WTC11 (cell line): ENCODE measurements at regions not wholly inside any gene's neighbourhood (a gene's known extent, or its start where the extent isn't known, plus 50 kb on each side); places are given as distances from the start of the nearest gene placed in this dataset.

Source experiments
- ATAC-seq: fragments of 200-7000 bp; cut with Tn5 transposase; 2 replicates; pipeline ENCODE4 v1.10.0; 2021; ENCODE audit warnings: mild to moderate bottlenecking, moderate library complexity
- CTCF ChIA-PET: fragments of 300-600 bp; sonication (Branson Sonifier 250); formaldehyde crosslinking; loops from one replicate; lab custom pipeline; 2021; ENCODE audit warnings: antibody characterized with exemption; lab: Charles Lee
- POLR2A ChIA-PET: fragments of 350-600 bp; sonication (Branson Sonifier 250); formaldehyde crosslinking; loops from one replicate; lab custom pipeline; 2021; ENCODE audit warnings: antibody characterized with exemption; lab: Charles Lee
- DNase-seq: peaks from one replicate; pipeline ENCODE4 v3.0.0; 2021; ENCODE audit warnings: low spot score
- H3K27ac Mint-ChIP-seq: 2 replicates; pipeline ENCODE4 v1.8.0; 2021; ENCODE audit warnings: mixed read lengths
- H3K27me3 Mint-ChIP-seq: 2 replicates; pipeline ENCODE4 v1.8.0; 2021; ENCODE audit warnings: low read depth, mild to moderate bottlenecking, moderate library complexity, mixed read lengths
- H3K36me3 Mint-ChIP-seq: 2 replicates; pipeline ENCODE4 v1.8.0; 2021; ENCODE audit warnings: mixed read lengths
- H3K4me1 Mint-ChIP-seq: 2 replicates; pipeline ENCODE4 v1.8.0; 2022; ENCODE audit warnings: mixed read lengths
- H3K4me3 Mint-ChIP-seq: 2 replicates; pipeline ENCODE4 v1.8.0; 2021; ENCODE audit warnings: mild to moderate bottlenecking, moderate library complexity, mixed read lengths
- H3K9me3 Mint-ChIP-seq: 2 replicates; pipeline ENCODE4 v1.8.0; 2021; ENCODE audit warnings: mixed read lengths
- ATF1 ChIP-seq: sonication (generic); formaldehyde crosslinking; IDR thresholded peaks from 2 replicates; pipeline ENCODE4 v1.8.1; 2023; ENCODE audit warnings: mild to moderate bottlenecking, moderate library complexity, missing genetic modification reagents
- ATF3 ChIP-seq: sonication (generic); formaldehyde crosslinking; conservative IDR thresholded peaks from 2 replicates; pipeline ENCODE4 v1.8.1; 2022; ENCODE audit warnings: mild to moderate bottlenecking, missing genetic modification reagents
- CREB1 ChIP-seq: sonication (generic); formaldehyde crosslinking; IDR thresholded peaks from 2 replicates; pipeline ENCODE4 v1.8.0; 2023; ENCODE audit warnings: mild to moderate bottlenecking, missing genetic modification reagents
- E2F4 ChIP-seq: sonication (generic); formaldehyde crosslinking; IDR thresholded peaks from 2 replicates; pipeline ENCODE4 v1.8.1; 2022; ENCODE audit warnings: low read depth, mild to moderate bottlenecking, moderate library complexity, missing genetic modification reagents, borderline replicate concordance
- ESRRA ChIP-seq: sonication (generic); formaldehyde crosslinking; IDR thresholded peaks from 2 replicates; pipeline ENCODE4 v1.8.1; 2022; ENCODE audit warnings: mild to moderate bottlenecking, missing genetic modification reagents, borderline replicate concordance
- FOXK1 ChIP-seq: sonication (generic); formaldehyde crosslinking; IDR thresholded peaks from 2 replicates; pipeline ENCODE4 v1.8.0; 2022; ENCODE audit warnings: mild to moderate bottlenecking, moderate library complexity, missing genetic modification reagents
- GABPB1 ChIP-seq: sonication (generic); formaldehyde crosslinking; IDR thresholded peaks from 2 replicates; pipeline ENCODE4 v1.8.1; 2023; ENCODE audit warnings: mild to moderate bottlenecking, missing genetic modification reagents
- GTF2I ChIP-seq: fragments of 250-450 bp; sonication (Bioruptor Pico); conservative IDR thresholded peaks from 2 replicates; pipeline ENCODE4 v1.4.0; 2021; ENCODE audit warnings: mild to moderate bottlenecking
- IRF2 ChIP-seq: sonication (generic); formaldehyde crosslinking; IDR thresholded peaks from 2 replicates; pipeline ENCODE4 v1.8.0; 2022; ENCODE audit warnings: low read depth, missing genetic modification reagents, borderline replicate concordance
- JAZF1 ChIP-seq: fragments of 250-450 bp; sonication (Bioruptor Pico); IDR thresholded peaks from 2 replicates; pipeline ENCODE4 v1.9.0; 2021; ENCODE audit warnings: moderate library complexity, mild to moderate bottlenecking, inconsistent platforms
- MXD4 ChIP-seq: fragments of 250-450 bp; sonication (Bioruptor Pico); IDR thresholded peaks from 2 replicates; pipeline ENCODE4 v1.8.0; 2021; ENCODE audit warnings: mild to moderate bottlenecking, moderate library complexity, borderline replicate concordance
- NFATC4 ChIP-seq: fragments of 250-450 bp; sonication (Bioruptor Pico); IDR thresholded peaks from 2 replicates; pipeline ENCODE4 v1.9.0; 2021; ENCODE audit warnings: mild to moderate bottlenecking
- NFE2L1 ChIP-seq: sonication (generic); formaldehyde crosslinking; IDR thresholded peaks from 2 replicates; pipeline ENCODE4 v1.8.1; 2023; ENCODE audit warnings: missing genetic modification reagents
- NFYB ChIP-seq: sonication (generic); formaldehyde crosslinking; conservative IDR thresholded peaks from 2 replicates; pipeline ENCODE4 v1.8.0; 2022; ENCODE audit warnings: low read depth, missing genetic modification reagents
- NR2C2 ChIP-seq: sonication (generic); formaldehyde crosslinking; IDR thresholded peaks from 2 replicates; pipeline ENCODE4 v1.8.0; 2022; ENCODE audit warnings: mild to moderate bottlenecking, missing genetic modification reagents
- PREB ChIP-seq: sonication (generic); formaldehyde crosslinking; IDR thresholded peaks from 2 replicates; pipeline ENCODE4 v1.8.1; 2022; ENCODE audit warnings: mild to moderate bottlenecking, missing genetic modification reagents, moderate library complexity, borderline replicate concordance
- ZNF121 ChIP-seq: sonication (generic); formaldehyde crosslinking; IDR thresholded peaks from 2 replicates; pipeline ENCODE4 v1.8.0; 2023; ENCODE audit warnings: missing genetic modification reagents
- ZNF317 ChIP-seq: sonication (generic); formaldehyde crosslinking; IDR thresholded peaks from 2 replicates; pipeline ENCODE4 v1.8.1; 2023; ENCODE audit warnings: low read depth, mild to moderate bottlenecking, moderate library complexity, missing genetic modification reagents, borderline replicate concordance
- ZNF396 ChIP-seq: fragments of 250-450 bp; sonication (Bioruptor Pico); IDR thresholded peaks from 2 replicates; pipeline ENCODE4 v1.8.0; 2021; ENCODE audit warnings: mild to moderate bottlenecking, moderate library complexity, borderline replicate concordance
- ZNF416 ChIP-seq: fragments of 250-450 bp; sonication (Bioruptor Pico); IDR thresholded peaks from 2 replicates; pipeline ENCODE4 v1.9.0; 2021; ENCODE audit warnings: mild to moderate bottlenecking, inconsistent platforms
- ZNF512 ChIP-seq: sonication (generic); formaldehyde crosslinking; IDR thresholded peaks from 2 replicates; pipeline ENCODE4 v1.8.1; 2022; ENCODE audit warnings: missing genetic modification reagents, borderline replicate concordance
- TF ChIP-seq, protein P1 (sequence below): sonication (generic); formaldehyde crosslinking; IDR thresholded peaks from 2 replicates; pipeline ENCODE4 v1.8.0; 2022; ENCODE audit warnings: mild to moderate bottlenecking, missing genetic modification reagents
- TF ChIP-seq, protein P2 (sequence below): fragments of 250-450 bp; sonication (Bioruptor Pico); IDR thresholded peaks from 2 replicates; pipeline ENCODE4 v1.9.0; 2021; ENCODE audit warnings: moderate library complexity, mild to moderate bottlenecking, inconsistent platforms, borderline replicate concordance
- TF ChIP-seq, protein P3 (sequence below): fragments of 200-600 bp; IDR thresholded peaks from 2 replicates; pipeline ENCODE4 v1.8.0; 2022; ENCODE audit warnings: antibody characterized with exemption

GRCh38 chr22:26778372-26778771, 121.0 kb downstream of the MIAT start (continued):
- TF ChIP-seq GABPB1 (CRISPR knock-in tag) (no peak), ATF3 (CRISPR knock-in tag) (no peak), ESRRA (CRISPR knock-in tag) (no peak), ZNF416 (CRISPR knock-in tag) (no peak), NR2C2 (CRISPR knock-in tag) (no peak), ATF1 (no peak), ZNF317 (CRISPR knock-in tag) (no peak)

DNA sequence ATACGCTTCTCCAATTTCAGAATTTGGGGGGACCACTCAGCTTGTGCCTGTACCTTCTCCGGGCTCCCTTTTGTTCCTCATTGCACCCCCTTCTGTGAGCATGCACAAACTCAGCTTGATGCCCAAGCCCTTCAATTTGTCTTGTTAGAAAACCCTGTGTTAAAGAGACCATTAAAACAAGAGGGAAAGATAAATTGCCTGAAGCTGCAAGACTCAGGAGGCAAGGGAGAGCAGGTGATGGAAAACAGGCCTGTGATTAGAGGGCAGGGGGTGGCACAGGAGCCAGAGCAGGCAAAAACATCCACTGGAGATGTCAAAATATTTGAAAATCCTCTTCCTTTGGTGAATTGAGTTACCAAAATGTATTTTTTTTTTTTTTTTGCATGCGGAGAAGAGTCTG, 121.7 kb downstream of the MIAT start:
- ChIA-PET POLR2A (no interaction called here), CTCF (interaction anchor here (0.6 to 1.2 kb wide), 2 partner anchors 23 to 139 kb away, joined by 3 to 6 read pairs; no protein-coding TSS in a partner anchor)
- Mint-ChIP-seq H3K36me3 (peaks cover 30% of the 10 kb centered on the region), H3K4me3 (no peak overlapping the region), H3K4me1 (peaks cover 29% of the 10 kb centered on the region), H3K27me3 (peaks cover 84% of the 10 kb centered on the region), H3K9me3 (peaks cover 14% of the 10 kb centered on the region)
- no peak for ATAC-seq
- DNase-seq: no peak
- TF ChIP-seq PREB (CRISPR knock-in tag): no peak
- no peak for TF ChIP-seq ZNF396 (CRISPR knock-in tag)
- TF ChIP-seq JAZF1 (CRISPR knock-in tag): no peak
- no peak for TF ChIP-seq GABPB1 (CRISPR knock-in tag)
- TF ChIP-seq, protein P1, sequence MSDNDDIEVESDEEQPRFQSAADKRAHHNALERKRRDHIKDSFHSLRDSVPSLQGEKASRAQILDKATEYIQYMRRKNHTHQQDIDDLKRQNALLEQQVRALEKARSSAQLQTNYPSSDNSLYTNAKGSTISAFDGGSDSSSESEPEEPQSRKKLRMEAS (CRISPR knock-in tag): no peak
- TF ChIP-seq ZNF512: no peak
- TF ChIP-seq, protein P2, sequence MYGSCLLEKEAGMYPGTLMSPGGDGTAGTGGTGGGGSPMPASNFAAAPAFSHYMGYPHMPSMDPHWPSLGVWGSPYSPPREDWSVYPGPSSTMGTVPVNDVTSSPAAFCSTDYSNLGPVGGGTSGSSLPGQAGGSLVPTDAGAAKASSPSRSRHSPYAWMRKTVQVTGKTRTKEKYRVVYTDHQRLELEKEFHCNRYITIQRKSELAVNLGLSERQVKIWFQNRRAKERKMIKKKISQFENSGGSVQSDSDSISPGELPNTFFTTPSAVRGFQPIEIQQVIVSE: no peak
- TF ChIP-seq FOXK1 (CRISPR knock-in tag): no peak
- no peak for TF ChIP-seq NFE2L1
- TF ChIP-seq IRF2 (CRISPR knock-in tag): no peak
- TF ChIP-seq E2F4: no peak
- TF ChIP-seq ZNF121: no peak
- TF ChIP-seq CREB1 (CRISPR knock-in tag): no peak
- no peak for TF ChIP-seq MXD4 (CRISPR knock-in tag)
- TF ChIP-seq NFYB (CRISPR knock-in tag): no peak
- TF ChIP-seq, protein P3, sequence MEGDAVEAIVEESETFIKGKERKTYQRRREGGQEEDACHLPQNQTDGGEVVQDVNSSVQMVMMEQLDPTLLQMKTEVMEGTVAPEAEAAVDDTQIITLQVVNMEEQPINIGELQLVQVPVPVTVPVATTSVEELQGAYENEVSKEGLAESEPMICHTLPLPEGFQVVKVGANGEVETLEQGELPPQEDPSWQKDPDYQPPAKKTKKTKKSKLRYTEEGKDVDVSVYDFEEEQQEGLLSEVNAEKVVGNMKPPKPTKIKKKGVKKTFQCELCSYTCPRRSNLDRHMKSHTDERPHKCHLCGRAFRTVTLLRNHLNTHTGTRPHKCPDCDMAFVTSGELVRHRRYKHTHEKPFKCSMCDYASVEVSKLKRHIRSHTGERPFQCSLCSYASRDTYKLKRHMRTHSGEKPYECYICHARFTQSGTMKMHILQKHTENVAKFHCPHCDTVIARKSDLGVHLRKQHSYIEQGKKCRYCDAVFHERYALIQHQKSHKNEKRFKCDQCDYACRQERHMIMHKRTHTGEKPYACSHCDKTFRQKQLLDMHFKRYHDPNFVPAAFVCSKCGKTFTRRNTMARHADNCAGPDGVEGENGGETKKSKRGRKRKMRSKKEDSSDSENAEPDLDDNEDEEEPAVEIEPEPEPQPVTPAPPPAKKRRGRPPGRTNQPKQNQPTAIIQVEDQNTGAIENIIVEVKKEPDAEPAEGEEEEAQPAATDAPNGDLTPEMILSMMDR: no peak
- TF ChIP-seq NFATC4: no peak
- no peak for TF ChIP-seq GTF2I (CRISPR knock-in tag)
- TF ChIP-seq, all 79 proteins: peak for 0
- H3K27ac Mint-ChIP-seq: no peak overlapping the region
